NCI-H2227 (cell line): ENCODE measurements at regions not wholly inside any gene's neighbourhood (a gene's known extent, or its start where the extent isn't known, plus 50 kb on each side); places are given as distances from the start of the nearest gene placed in this dataset.

ENCODE experiments used
- DNase-seq: peaks from one replicate; lab custom pipeline; 2025; ENCODE audit not compliant: unreplicated experiment; lab: John Stamatoyannopoulos, UW

DNA sequence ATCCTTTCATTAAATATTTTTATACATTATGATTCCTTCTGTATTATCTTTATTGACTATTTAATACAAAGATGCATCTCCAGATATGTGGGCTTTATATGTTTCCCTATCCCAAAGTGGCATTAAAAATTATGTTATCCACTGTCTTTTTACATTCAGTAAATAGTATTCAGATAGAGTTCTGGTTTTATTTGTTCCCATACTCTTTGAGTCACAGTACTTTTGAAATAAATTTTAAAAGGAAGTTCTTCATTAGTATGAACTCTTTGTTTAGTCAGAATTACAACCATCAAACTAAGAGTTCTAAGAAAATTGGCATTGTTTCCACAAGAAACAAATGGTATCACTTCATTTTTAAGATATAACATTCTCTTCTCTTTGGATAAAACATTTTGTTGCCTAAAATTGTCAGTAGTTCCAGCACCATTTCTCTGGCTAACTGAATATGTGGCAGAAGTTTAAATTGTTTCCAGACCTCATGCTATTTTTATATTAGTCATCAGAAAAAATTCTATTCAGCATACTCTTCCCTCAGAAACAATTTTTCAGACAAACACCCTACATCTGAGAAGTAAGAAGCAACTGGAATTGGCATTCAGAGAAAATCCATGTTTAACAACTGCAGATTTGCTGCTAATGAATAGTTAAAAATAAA is 88.5 kb upstream of the COL5A2 start:
- DNase-seq, result no peak

DNA sequence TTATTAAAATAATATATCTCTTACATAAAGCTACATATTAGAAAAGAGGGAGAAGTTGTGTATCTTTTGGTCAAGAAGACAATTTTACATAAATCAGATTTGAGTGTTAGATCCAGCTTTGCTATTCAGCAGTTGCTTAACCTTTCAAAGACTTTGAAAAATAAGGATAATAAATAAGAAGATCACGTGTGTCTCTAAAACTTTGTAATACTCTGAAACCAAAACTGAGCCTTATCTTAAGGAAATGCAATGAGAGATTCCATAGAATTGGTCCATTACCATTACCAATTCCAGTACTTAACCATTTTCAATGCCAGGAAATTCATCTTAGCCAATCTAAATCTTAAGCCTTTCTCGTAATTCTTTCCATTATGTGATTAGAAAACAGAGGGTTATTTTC is 89.2 kb upstream of the COL5A2 start:
- no peak for DNase-seq

DNA sequence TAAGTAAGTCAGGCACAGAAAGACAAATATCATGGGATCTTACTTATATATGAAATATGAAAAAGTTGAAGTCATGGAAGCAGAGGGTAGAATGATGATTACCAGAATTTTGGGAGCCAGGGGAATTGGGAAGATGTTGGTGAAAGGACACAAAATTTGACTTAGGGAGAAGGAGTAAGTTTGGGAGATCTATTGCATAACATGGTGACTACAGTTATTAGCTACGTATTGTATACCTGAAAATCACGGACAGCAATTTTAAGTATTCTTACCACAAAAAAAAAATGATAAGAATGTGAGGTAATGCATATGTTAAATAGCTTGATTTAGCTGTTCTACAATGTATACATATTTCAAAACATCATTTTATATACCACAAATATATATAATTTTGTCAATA is 94.2 kb upstream of the COL5A2 start:
- no peak for DNase-seq

DNA sequence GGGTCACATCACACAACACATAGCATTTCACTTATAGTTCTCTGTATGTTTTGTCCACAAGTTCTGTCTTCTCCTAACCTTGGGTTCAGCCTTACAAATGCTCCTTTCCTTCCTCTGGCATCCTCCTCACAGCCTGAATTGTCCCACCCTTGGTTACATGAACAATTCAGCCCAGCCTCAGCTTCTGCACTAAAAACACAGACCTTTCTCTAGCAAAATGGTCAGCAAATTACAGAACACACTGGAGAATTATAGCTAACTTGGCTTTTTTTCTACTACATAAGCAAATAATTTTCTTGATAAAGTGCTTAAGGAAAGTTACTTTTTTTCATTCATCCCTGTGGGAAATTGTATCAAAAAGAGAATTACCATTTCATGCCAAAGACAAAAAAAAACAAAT is 94.8 kb upstream of the COL5A2 start:
- no peak for DNase-seq

DNA sequence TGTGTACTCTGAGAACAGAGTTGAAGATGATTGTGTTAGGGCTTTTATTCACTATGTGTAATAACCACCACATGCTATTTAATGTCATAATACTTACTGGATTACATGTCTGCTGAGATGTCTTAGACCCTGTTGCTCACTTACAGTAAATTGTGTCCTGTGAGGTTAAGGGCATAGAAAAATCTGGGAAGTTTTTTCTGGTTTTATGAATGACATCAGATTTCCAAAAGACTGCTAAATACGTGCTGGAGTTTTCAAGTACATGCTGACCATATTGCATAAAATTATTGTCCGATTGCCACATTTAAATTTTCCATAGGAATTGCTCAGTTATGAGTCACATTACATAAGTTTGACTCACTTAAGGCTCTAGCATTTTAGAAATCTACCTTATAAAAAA is 96.7 kb upstream of the COL5A2 start:
- peak; percentile 15 for DNase-seq

DNA sequence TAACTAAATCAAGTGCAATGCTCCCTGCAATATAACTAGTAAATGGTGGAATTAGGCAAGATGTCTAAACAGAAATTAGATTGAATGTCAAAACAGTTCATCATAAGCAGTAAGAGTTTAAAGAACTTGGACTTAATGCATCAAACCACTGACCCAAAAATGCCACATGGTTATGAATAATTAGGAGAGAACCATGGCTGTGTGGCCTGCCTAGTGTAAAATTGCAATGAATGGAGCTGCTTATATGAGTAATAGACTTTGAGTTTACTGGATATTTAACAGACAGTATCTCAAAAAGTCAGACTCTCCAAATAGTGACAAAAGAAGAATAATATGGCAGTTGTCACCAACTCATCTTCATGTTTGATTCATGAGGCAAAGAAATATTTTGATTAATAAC is 101.6 kb upstream of the COL5A2 start:
- DNase-seq, result no peak

DNA sequence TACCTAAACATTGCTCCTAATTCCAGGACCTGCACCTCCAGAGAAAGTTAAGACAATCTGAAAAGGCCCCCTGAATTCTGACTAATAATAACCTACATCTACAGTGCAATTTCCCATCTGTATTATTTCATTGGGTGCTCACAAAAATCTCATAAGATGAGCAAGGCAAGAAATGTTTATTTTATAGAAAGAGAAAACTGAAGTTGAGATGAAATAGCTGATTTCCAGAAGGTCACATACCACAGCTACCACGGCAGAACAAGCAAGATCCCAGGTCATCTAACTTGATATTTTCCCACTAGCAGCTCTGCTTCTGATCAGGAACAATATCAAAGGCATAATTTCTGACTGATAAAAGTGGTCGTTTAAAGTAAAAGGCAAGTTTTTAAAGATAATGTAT is 105.8 kb upstream of the COL5A2 start:
- DNase-seq, result peak; percentile 16

DNA sequence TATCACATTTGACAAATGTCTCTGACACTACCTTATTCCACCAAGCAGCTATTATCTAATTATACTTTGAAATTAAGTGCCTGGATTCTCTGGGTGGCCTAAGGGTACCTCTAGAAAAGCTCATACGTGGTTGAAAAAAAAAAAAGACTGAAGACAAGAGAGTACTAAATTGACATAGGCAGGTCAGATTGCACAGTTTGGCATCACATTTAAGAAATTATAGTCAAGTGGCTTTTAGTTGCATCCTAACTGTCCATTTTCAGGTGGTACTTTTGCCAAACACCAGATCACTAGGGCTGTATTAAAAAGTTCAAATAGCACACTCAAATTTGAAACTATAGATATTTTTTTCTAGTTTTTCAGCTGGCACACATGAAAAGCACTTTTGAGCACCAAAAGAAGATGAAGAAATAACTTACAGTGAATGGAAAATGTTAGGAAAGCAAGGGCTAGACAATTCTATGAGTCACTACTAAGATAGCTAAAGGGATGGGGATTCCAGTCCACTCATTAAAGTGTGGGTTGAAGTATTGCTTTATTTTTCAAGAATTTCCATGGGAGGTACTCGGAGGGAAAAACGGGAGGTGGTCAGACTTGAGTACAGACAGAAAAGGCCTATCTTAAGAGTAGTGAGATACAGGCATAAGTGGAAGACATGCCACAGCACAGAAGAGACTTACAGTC is 106.5 kb upstream of the COL5A2 start:
- DNase-seq, result peak; percentile 75

DNA sequence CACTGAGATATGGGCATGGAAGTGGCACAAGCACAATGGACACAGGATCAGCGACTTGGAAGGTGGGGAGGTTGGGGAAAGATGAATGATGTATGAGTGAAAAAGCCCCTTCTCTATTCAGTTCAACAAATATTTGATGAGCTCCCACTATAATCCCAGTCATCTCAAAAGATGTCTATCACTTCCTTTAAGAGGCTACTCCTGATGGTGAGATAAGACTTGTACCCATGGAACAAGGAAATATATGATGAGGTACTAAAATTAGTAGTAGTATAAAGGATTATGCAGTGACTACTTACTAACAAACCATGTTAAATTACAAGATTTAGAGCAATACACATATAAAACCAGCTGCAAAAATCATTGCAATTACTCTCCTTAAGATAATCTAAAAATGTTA is 107.8 kb upstream of the COL5A2 start:
- no peak for DNase-seq

DNA sequence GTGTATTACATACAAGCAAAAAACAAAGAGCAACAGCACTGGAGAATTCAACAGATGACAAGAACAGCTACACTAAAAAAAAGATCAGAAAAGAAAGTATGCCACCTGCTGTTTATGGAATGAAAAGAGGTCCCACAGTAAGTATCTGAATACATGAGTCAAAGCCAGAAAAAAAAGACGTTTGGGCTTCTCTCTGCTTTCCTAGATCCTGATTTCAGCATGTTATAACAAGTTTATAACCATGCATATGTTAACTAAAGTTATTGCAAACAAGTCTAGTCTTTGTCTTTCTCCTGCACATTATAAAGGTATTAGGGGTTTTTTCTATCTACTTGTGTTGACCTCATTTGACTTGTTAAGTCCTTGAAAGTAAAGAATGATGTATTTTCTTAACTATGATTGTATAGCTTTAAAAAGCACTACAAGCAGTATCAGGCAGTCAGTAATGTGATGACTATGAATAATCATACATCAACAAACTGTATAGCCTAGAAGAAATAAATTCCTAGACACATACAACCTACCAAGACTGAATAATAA is 108.5 kb upstream of the COL5A2 start:
- peak; percentile 68 for DNase-seq

DNA sequence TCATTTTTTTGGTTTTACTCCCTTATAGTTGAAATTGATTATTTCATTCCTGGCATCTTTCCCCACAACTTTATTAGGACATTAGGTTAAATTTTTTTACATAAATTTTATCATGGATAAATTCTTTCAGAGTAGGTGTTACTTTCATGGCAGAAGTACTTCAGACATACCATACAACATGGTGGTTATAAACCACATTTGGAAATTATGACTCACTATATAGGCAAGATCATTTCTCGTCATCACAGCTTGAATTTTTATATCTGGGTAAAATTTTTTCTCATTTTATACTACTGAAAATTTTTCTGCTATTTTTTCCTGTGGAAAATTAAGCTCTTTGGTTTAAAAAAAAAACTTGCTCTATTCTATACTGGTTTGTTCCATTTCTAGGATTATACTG is 111.9 kb upstream of the COL5A2 start:
- DNase-seq, result no peak

DNA sequence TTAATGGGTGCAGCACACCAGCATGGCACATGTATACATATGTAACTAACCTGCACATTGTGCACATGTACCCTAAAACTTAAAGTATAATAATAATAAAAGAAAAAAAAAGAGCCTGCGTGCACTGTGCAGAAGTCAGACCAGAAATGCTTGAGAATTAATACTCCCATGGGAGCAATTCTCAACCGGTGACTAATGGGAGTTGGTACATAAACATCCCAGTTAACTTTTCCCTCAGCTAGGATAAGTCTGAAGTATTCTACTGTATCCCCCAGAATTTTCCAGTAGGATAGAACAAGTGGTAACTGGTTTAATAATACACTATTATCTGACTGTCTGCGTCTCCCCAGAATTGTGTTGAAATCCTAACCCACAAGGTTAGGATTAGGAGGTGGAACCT is 113.6 kb upstream of the COL5A2 start:
- no peak for DNase-seq

DNA sequence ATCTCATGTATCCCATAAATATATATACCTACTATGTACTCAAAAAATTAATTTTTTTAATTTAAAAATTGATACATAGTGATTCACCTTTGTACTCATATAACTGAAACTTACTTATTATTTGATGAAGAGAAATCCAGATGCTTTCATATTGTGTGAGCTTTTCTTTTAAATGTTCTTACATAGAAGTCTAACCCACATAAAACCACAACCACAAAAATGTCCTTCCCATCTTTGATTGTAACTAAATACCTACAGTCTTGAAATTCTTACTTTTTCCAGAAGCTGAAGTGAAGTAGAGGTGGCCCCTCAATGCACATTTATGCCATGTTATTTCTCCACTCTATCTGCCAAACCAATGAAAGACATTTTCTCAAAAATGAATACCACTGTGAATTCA is 117.9 kb upstream of the COL5A2 start:
- DNase-seq, result no peak

DNA sequence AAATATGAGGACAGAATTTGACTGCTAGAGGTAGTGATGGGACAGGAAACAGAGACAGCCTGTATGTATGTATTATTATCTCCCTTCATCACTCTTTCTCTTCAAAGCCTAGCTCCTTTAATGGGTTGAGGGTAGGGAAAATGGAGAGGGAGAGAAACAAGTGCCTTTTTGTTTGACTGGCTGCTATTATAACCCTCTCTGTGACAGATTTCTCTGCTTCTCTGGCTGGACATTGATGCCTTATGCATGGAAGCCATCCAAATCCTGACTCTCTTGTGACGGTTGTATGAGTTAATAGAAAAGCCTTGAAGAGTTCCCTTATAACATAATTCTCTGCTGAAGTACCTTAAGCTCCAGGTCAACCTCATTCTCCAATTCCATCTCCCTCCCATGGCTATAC is 118.5 kb upstream of the COL5A2 start:
- DNase-seq, result no peak

DNA sequence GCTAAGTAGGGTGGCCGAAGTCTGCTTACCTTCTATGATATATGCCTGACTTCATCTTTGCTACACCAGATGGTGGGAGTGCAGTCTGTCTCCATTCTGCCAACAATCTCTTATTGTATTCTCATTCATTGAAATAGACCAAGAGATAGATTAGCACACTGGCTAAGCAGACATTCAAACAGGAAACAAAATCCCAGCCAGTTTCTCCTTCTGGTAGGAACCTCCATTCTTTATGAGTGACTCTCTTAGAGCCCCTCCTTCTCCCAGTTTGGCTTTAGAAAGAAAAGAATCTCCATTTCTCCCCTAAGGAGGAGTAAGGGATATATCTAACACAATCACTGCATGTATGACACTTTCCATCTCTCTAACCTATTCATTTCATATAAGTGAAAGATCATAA is 118.9 kb upstream of the COL5A2 start:
- DNase-seq, result no peak

DNA sequence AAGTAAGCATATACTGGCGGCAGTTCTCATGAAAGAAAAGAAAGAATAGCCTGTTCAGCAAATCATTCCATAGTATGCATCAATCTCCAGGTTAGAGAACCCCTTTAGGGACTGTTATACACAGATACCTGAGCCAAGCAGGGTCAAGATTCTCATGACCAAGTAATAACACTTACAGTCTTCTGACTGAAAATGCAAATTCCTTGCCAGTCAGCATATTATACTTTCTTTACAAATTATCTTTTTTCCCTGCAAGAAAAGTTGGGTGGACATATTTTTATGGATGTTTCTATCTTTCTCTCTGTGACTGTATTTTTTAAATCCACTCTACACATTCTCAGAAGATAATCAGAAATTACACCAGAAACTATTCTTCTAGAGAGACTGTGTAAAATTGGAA is 120.4 kb upstream of the COL5A2 start:
- no peak for DNase-seq

DNA sequence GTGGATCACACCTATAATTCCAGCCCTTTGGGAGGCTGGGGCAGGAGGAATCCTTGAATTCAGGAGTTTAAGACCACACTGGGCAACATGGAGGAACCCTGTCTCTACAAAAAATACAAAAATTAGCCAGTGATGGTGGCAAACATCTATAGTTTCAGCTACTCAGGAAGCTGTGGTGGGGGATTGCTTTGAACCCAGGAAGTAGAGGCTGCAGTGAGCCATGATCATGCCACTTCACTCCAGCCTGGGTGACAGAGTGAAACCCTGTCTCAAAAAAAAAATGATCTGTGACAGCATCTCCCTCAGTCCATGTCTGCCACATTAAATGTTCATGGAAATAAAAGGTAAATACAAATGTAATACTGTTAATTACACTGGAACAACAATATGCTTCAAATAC is 121.4 kb upstream of the COL5A2 start:
- no peak for DNase-seq

DNA sequence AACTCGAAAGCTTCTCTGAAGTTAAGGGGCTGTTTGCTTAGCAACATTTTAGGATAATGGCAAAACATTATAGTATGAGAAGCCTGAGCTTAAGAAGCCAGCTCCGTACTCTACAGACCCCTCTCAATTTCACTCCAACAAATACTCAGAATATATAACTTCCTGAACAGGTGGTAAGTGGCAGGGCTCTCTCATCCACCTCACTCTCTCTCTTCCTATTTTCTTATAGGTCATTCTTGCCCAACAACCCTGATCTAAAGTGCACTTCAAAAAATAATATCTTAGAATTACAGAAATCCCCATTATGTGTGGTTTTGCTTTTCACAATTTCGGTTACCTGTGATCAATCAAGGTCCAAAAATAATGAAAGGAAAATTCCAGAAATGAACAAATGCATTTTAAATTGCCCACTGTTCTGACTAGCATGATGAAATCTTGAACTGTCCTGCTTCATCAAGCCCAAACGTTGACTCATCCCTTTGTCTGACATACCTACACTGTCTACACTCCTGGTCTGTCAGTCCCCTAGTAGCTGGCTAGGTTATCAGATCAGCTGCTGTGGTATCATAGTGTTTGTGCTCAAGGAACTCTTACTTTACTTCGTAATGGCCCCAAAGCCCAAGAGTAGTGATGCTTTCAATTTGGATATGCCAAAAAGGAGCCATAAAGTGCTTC is 122.8 kb upstream of the COL5A2 start:
- no peak for DNase-seq

DNA sequence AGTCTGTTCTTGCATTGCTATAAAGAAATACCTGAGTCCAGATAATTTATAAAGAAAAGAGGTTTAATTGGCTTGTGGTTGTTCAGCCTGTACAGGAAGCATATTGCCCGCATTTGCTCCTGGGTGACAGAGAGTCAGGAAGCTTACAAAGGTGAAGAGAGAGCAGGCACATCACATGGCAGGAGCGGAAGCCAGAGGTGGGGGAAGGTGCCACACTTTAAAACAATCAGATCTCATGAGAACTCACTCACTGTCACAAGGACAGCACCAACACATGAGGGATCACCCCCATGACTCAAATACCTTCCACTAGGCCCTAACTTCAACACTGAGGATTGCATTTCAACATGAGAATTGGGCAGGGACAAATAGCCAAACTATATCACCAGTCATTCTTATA is 124.8 kb upstream of the COL5A2 start:
- DNase-seq, result no peak

DNA sequence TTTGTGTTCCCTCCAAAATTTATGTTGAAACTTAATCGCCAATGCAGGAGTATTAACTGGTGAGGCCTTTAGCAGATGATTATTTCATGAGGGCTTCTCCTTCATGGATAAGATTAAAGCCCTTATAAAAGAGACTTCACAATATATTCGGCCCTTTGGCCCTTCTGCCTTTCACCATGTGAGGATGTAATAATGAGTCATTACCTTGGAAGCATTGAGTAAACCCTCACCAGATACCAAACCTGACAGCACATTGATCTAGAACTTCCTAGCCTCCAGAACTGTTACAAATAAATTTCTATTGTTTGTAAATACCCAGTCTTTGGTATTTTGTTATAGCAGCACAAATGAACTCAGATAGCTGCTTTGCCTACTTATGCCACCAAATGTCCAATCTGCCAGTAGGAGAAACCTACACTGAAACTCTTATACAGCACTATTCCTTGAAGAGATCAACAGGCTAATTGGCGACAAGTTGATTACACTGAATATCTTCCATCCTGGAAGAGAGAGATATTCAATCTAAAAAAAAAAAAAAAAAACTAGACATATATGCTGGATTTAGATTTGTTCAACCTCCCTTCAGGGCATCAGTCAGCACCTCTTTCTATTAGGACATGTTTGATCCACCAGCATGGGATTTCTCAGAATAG is 125.9 kb upstream of the COL5A2 start:
- no peak for DNase-seq

DNA sequence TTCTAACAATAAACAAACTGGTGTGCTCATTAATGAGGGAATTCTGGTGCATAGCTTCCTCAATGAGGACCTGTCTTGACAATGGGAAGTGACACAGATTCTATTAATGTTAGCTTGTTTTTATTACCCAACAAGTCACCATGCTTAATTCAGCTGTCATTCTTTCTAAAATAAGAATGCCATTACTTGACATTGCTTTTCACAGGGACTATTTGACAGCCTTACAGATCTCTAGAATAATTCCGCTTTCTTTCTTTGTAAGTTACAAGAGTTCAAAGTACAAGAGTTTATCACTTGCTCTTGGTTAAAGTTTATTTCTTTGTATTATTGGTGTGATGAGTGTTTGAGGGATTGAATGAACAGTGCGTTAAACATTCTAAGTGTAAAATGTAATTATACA is 127.0 kb upstream of the COL5A2 start:
- no peak for DNase-seq
